ENCODE measurements at regions not wholly inside any gene's neighbourhood (a gene's known extent, or its start where the extent isn't known, plus 50 kb on each side); places are given as distances from the start of the nearest gene placed in this dataset.

GRCh38 chr16:54554581-54554980 lies 268.0 kb upstream of the IRX3 start:
- DNase-seq: no peak

- DNase-seq: no peak
Measured at GRCh38 chr16:54548281-54548680, 261.7 kb upstream of the IRX3 start.

GRCh38 chr16:54547052-54547451 lies 260.5 kb upstream of the IRX3 start:
- no peak for DNase-seq

- no peak for DNase-seq
Measured at GRCh38 chr16:54546521-54546920, 259.9 kb upstream of the IRX3 start.

- no peak for DNase-seq
Measured at GRCh38 chr16:54545854-54546511, 259.4 kb upstream of the IRX3 start.

GRCh38 chr16:54544553-54545180 lies 258.1 kb upstream of the IRX3 start:
- DNase-seq: no peak

- no peak for DNase-seq
Measured at GRCh38 chr16:54542805-54543505, 256.4 kb upstream of the IRX3 start.

GRCh38 chr16:54540525-54541180 lies 254.1 kb upstream of the IRX3 start:
- DNase-seq: no peak

- DNase-seq: no peak
Measured at GRCh38 chr16:54538276-54538675, 251.7 kb upstream of the IRX3 start.

GRCh38 chr16:54533856-54534490 lies 247.4 kb upstream of the IRX3 start:
- no peak for DNase-seq

GRCh38 chr16:54526916-54527315 lies 240.3 kb upstream of the IRX3 start:
- no peak for DNase-seq

GRCh38 chr16:54526087-54526486 lies 239.5 kb upstream of the IRX3 start:
- no peak for DNase-seq

GRCh38 chr16:54525104-54525503 lies 238.5 kb upstream of the IRX3 start:
- DNase-seq: no peak

GRCh38 chr16:54522584-54522983 lies 236.0 kb upstream of the IRX3 start:
- DNase-seq: no peak

GRCh38 chr16:54521327-54521726 lies 234.7 kb upstream of the IRX3 start:
- DNase-seq: no peak

GRCh38 chr16:54519161-54519695 lies 232.6 kb upstream of the IRX3 start:
- DNase-seq: no peak

GRCh38 chr16:54517181-54517580 lies 230.6 kb upstream of the IRX3 start:
- no peak for DNase-seq

GRCh38 chr16:54512467-54512995 lies 225.9 kb upstream of the IRX3 start:
- DNase-seq: no peak

- DNase-seq: no peak
Measured at GRCh38 chr16:54511222-54511731, 224.7 kb upstream of the IRX3 start.

- no peak for DNase-seq
Measured at GRCh38 chr16:54510685-54511221, 224.2 kb upstream of the IRX3 start.

- DNase-seq: no peak
Measured at GRCh38 chr16:54509456-54509855, 222.9 kb upstream of the IRX3 start.

GRCh38 chr16:54508351-54508750 lies 221.8 kb upstream of the IRX3 start:
- no peak for DNase-seq

Data from NCI-H526 treated with DMSO at 0.1 percent for 48 hours (cell line).